GM19438 (cell line): ENCODE measurements at regions not wholly inside any gene's neighbourhood (a gene's known extent, or its start where the extent isn't known, plus 50 kb on each side); places are given as distances from the start of the nearest gene placed in this dataset.
"Not testable (repeated sequence)": the region's sequence is repeated elsewhere in the genome, so short reads cannot be mapped to it uniquely, and the experiment has no call there.

Experiments used
- ATAC-seq: cut with Tn5 transposase; IDR thresholded peaks from one replicate; pipeline ENCODE4 v1.9.1; 2021; ENCODE audit warnings: low read depth; ENCODE audit not compliant: unreplicated experiment

DNA sequence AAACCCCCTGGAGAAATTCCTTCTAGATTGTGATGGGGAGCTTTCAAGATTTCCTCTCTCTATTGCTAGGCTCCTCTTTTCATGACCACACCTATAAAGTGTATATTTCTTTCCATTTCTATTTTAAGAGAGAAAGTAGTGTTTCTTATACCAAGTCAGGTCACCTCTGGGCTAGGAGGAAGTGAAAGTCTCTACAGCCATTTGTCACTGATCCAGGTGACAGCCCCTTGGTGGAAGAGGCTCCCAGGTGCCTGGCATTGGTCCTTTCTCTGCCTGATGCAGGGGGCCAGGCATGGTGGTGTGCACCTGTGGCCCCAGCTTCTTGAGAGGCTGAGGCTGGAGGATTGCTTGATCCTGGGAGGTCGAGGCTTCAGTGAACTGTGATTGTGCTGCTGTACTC lies 64.7 kb downstream of the DHCR7 start:
- peak; percentile 60 for ATAC-seq

DNA sequence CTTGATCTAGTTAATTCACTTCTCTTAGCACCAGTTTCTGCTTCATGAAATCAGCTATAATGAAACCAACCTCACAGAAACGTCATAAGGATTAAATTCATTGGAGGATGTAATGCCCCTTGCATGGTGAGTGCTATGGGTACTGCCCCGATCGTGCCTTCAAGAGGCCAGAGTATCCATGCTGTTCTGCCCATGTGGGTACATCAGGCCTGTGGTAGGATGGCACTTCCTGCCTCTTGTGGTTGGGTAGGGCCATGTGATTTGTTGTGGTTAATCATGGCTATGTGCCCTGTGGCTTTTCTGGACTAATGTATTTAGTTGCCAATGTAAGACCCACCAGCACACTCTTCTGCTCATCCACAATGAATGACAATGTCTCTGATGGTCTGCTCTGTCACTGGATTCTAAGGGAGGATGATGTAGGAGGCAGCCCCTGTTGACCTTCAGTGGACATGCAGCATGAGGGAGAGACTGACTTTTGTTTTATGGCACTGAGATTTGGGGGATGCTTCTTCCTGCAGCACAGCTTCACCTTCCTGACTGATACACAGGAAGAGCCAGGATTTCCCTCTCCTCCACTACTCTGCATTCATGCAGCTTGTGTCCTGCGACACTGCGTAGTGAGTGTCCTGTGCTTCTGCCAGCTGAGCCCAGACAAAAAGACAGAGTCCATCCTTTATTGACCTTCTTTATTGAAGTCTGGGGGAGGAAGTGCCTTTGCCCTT lies 66.2 kb downstream of the DHCR7 start:
- no peak for ATAC-seq

DNA sequence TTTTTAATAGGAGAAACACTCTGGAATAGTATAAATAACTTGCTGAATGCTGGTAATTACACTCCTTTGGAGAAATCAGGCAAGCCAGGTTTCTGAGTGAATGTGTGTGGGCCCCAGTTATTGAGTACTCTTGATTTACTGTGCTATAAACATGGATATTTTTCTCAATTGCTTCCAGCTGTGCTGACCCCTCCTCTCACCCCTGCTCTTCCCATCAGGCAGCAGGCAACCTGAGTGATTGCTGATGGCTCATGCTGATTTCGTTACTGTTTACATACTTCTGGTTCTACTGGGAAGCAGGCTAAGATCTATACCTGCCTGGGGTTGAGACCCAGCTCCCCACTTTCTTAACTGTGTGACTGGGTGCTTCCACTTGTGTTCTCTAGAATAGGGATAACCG lies 68.5 kb downstream of the DHCR7 start:
- ATAC-seq = no peak

DNA sequence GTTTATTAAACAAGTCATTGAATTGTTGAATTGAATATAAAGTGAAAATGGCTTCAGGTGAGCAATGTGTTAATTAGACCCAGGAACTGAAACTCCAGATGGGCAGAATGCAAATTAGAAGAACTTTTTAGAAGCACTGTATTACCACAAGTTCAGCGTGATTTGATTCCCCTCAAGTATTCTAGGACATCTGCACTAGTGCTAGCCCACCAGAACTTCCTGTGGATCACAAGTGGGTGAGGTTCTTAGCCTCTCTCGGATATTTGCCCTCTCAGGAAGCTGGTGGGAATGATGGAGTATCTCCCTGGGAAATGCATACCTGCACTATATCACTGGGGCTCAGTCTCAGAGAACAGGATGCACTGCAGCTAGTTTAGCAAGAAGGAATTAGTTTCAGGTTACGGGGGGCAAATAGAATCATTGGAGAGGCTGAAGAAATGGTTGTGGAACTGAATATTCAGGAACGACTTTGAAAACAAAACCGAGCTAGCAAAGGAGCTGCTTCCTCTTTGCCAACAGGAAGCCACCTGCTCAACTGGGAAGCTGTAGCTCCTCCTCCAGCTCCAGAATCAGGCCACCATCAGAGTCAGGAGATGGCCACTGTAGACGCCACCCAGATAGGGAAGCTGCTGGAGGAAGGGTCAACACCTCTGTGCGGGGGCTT lies 74.3 kb downstream of the DHCR7 start:
- peak; percentile 53 for ATAC-seq

DNA sequence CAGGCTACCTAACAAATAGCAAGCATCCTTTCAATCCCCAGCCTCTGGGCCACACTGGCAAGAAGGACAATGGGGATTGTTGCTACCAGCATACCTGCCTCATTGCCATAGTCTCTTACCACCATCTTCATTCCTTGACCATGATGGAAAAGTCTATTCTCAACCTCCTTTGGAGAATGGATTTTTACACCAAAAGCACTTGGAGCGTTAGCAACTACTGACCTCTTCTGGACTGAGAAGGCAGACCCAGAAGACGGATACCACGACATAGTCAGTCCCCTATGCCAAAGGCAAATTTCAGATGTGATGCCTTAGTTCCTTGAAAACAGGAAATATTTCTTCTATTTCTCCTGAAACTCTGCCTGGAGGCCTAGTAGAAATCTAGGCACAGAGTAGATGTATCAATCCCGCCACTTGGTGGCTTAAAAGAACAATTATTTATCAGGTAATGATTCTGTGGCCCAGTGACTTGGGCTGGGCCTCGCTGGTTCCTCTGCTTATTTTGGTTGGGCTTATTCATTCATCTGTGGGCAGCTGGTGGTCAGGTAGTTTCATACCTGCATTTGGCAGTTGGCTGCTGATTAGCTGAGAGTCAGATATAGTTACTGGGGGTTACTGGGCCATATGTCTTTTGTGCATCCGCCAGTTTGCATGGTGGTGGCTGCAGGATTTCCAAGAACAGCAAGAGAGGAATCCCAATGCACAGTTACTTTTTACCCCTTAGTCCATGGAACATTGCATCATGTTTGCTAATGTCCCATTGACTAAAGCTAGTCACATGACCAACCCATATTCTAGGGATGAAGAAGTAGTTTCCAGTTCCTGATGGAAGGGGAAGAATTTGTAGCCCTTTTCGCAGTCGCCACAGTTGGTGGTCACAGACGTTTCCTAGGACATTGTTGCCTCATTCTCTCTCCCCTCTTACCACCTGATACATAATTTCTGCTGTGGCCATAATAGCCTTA lies 75.2 kb downstream of the DHCR7 start:
- ATAC-seq = no peak

DNA sequence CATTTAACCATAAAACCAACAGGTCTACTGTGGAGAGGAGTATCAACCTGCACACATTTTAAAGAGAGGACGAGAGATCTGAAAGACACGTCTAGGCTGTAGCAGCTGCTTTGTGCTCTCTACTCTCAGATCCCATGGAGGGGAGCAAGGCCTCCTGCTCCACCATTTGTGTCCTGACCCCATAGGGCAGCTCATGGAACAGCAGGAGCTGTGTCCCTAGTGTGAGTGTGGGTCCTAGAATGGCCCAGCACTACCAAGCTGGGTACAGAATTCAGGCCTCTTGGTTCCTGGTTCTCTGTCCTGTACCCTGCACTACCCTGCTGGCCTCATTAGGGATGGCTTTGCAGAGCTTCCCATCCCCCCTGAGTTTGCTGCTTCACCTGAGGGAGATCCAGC lies 76.5 kb downstream of the DHCR7 start:
- ATAC-seq = no peak

DNA sequence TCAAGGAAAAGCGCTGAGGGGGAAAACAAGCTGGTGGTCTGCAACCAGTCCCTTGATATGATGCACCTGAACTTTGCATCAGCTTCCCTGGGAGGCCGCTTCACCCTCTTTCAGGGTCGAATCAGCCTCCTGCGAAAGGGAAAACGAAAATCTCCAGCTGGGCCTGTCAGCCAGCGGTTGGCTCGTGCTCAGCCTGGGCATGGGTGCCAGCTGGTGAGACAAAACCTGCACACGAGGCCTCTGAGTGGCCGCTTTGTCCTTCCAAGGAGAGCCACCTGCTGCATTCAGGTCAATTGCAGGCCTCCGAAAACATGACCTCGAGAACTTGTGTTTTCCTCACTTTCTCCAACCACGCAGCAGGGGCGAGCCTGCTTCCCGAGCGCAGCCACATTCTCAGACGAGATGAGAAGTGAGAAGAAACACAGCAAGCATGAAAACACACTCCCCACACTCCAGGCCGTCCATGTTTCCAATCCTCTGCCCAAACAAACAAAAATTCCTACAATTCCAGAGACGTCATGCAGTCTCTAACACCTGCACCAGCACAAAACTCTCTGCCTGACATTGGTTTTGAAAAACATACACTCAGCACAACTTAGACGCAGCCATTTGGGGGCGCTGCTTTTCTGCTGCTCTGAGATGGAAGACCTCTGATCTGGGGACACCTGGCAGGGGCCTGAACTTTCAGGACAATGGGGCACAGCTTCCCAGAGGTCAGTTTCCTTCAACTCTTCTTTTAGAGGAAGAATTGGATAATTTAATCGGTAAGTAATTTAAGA lies 77.1 kb downstream of the DHCR7 start:
- no peak for ATAC-seq

DNA sequence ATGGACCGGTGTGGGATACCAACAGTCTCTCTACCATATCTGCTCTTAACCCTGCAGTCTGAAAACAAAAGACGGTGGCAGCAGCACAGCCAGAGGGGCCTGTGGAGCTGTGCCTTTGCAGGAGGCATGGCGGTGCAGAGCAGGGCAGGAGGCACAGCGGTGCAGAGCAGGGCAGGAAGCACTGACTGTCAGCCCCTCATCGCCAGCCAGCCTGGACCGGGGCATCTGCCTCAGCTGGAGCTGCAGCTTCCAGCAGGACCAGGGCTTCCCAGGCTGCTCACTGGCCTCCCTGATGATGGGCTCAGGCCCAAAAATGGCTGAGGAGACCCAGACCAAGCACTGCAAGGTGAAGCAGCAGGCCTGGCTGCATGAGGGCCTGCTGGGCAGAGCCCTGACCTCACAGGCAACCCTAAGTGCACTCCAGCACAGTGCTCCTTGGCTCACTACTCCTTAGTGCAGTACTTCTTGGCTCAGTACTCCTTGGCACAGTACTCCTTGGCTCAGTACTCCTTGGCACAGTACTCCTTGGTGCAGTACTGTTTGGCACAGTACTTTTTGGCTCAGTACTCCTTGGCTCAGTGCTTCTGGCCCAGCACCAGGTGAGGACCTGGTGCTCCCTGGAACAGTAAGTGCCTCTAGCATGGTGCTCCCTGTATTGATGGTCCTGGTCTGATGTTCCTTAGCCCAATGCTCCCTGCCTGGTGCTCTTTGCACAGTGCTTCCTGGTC lies 78.0 kb downstream of the DHCR7 start:
- no peak for ATAC-seq

DNA sequence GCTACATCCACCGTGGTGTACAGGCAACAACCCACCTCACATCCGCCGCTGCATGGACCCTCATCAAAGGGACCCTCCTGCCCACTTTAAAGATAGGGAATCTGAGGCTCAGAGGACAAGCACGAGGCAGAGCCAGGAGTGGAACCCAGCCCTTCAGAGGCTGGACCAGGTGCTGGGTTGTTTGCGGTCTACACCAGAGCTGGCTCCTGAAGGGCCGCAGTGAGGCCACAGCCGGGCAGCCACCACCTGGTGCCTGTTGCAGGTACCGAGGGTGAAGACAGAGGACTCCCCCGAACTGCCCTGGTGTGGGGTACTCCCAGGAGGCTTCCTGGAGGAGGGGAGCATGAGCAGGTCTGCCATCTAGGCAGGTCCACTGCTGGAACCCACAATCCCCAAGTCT lies 78.8 kb downstream of the DHCR7 start:
- no peak for ATAC-seq

DNA sequence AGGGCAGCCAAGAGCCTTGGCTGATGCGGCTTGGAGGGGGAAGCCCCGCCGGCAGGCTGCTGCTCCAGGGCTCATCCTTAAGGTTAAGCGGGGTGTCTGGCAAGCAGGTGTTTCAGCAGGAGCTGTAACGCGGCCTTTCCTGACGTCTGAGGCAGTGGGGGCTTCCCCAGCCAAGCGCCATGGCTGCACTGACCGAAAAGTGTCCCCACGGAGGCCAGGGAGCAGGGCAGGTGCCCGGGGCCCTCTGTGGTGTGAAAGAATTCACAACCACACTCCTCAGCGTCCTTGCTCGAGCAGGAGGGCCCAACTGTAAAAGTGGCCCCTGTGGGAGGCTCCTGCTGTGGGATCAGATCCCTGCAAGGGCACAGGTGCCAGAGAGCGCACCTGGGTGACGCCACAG lies 79.2 kb downstream of the DHCR7 start:
- ATAC-seq = no peak

DNA sequence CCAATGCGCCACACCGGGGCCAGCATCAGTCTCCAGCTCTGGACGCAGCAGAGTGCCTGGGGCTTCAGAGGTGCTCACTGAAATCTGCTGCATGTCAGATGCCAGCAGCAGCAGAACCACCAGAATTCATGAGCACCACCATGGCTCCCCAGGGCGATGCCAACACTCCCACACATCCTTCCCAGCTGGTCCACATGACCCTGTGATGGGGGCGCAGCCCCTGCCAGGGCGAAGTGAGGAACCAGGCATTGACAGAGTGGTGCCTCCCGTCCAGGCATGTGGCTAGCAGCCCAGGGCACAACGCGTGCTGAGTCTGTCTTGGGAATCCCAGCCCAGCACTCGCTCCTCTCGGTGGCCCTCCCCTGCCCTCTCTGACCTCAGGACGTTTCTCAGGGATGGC lies 80.4 kb downstream of the DHCR7 start:
- ATAC-seq = no peak

DNA sequence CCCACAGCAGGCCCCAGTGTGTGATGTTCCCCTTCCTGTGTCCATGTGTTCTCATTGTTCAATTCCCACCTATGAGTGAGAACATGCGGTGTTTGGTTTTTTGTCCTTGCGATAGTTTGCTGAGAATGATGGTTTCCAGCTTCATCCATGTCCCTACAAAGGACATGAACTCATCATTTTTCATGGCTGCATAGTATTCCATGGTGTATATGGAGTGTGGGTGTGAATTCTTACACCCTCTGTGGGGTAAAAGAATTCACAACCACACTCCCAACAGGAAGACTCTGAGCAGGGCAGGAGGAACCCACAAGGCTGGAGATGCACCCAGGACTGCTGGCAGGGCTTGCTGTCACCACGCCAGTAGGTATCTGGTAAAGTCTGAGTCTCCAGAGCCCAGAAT lies 80.9 kb downstream of the DHCR7 start:
- ATAC-seq = not testable (repeated sequence)

DNA sequence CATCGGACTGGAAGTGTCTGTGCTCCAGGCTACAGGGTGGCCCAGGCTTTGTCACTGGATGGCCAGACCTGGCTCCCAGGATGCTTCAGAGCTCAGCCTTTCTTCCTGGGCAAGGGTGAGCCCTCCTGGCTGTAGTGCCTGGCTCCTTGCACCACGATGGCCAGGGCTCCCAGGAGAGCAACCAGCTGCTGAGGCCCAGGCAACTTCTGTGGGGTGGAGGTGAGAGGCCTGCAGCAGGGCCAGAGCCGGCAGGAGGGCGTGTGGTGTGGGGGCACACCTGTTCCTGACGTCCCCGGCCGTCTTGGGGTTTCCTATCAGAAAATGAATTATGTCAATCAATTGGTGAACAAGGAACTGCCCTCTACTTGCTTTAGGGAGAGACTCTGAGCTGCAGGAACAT lies 82.1 kb downstream of the DHCR7 start:
- ATAC-seq = no peak

DNA sequence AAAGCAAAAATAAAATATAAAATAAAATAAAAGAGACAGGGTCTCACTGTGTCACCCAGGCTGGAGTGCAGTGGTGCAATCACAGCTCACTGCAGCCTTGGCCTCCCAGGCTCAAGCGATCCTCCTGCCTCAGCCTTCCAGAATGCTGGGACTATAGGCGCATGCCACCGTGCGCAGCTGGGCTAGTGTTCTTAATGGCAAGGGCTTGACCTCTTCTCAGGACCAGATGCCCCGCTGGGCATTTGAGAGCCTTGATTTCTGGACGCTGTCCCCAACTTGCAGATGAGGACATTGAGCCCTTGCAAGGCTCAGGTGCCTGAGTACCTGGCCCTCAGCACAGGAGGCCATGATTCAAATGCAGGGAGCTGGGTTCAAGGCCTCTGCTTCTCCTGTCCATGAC lies 82.6 kb downstream of the DHCR7 start:
- no peak for ATAC-seq

DNA sequence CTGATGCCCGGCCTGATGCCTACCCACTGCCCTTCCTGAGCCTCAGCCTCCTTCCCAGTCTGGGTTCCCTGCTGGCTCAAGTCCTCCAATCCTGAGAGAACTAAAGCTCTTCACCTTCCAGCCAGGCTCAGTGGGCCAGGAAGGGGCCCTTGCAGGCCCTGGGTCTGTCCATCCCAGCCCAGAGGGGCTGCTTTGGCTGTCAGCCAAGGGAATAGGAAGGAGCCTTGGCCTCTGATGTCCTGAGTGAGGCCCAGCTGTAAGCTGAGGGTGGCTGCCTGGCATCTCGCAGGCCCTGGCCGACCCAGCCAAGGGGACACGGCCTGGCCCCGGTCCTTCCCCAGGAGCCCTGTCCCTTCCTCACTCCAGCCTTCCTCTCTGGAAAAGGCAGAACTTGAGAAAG lies 83.4 kb downstream of the DHCR7 start:
- no peak for ATAC-seq

DNA sequence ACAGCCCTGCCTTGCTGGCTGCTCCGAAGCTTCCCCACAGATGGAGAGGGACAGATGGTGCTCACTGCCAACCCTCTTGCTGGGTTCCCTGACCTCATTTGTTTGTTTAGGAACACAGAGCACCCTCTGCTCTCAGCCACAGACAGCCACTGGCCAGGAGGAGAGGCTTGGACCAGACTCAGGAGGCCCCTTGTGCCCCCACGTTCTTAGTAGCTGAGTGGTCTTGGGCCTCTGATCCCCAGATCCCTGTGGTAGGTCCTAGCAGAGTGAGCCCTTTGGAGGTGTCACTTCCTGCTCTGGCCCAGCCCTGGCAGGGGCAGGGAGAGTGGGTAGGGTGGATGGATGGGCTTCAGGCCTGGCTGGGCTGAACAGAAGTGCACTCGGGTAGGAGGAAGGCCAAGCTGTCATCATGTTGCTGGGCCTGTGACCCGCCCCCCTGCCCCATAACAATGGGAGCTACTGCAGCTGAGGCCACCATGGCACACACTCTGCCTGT lies 84.0 kb downstream of the DHCR7 start:
- ATAC-seq = no peak

DNA sequence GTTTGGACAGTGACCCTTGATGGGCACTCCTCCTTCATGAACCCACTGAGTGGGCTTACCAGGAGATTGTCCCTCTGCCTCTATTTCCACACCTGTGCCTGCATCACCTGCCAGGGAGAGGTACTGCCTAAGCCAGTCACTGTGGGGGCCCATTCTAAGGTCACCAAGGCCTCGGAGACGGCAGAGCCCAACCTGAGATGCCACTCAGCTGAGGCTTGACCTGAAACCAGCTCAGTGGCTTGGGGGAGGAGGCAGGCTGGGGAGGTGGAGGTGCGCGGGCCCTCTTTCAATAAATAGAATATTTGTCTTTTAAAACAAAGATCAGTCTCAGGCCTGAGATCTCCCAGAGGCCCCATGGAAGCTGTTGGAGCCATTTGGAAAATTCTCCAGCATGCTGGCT lies 84.5 kb downstream of the DHCR7 start:
- ATAC-seq = no peak

DNA sequence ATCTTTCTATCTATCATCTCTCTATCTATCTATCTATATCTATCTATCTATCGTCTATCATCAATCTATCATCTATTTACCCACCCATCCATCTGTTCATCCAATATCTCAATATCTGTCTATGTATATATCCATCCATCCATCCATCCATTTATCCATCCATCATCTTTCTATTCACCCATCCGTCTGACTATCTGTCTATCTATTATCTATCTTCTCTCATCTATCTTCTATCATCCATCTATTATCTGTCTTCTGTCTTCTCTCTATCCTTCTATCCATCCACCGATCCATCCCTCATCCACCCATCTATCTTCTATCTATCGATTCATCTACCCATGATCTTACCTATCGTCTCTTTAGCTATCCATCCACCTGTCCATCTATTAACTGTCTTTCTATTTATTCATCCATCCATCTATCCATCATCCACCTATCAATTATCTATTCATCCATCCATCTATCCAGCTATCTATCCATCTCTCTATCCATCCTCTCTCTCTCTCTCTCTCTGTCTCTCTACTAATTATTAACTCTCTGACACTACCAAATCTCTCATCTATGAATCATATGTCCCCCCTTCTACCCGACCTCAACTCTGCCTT lies 89.1 kb downstream of the DHCR7 start:
- no peak for ATAC-seq

DNA sequence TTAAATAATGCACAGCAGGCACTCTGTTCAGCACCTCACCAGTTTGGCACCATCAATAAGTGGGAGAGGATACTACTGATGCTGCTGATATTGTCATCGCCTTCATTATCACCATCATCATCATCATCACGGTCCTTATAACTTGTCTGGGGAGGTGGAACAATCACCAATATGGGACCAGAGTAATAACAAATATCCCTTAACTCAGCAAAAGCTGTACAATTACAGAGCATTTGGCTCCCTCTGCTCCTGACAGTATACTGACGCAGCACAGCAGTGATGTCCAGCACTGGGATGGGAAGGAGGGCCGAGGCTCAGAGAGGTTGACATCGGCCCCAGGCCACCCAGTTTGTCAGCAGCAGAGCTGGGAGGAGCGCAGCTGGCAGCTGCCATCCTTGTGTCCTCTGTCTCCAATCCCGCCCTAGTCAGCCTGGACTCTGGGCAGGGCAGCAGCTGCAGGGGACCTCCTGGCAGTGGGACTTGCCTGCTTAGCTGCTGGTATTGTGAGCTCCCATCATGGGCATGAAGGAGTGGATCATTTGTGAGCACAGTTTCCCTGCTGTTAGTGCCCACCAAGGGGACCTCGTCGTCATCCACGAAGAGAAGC lies 90.0 kb downstream of the DHCR7 start:
- ATAC-seq = no peak
